ENCODE measurements at regions not wholly inside any gene's neighbourhood (a gene's known extent, or its start where the extent isn't known, plus 50 kb on each side); places are given as distances from the start of the nearest gene placed in this dataset.

DNA sequence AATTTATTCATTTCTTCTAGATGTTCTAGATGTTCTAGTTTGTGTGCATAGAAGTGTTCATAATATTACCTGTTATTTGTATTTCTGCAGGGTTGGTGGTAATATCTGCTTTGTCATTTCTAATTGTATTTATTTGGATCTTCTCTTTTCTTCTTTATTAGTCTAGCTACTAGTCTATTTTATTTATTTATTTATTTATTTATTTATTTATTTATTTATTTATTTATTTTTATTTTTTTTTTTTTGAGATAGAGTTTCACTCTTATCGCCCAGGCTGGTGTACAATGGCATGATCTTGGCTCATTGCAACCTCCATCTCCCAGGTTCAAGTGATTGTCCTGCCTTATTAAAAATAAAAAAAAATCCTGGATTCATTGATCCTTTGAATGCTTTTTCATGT is 114.8 kb upstream of the THSD7A start:
- TF ChIP-seq, protein P1, sequence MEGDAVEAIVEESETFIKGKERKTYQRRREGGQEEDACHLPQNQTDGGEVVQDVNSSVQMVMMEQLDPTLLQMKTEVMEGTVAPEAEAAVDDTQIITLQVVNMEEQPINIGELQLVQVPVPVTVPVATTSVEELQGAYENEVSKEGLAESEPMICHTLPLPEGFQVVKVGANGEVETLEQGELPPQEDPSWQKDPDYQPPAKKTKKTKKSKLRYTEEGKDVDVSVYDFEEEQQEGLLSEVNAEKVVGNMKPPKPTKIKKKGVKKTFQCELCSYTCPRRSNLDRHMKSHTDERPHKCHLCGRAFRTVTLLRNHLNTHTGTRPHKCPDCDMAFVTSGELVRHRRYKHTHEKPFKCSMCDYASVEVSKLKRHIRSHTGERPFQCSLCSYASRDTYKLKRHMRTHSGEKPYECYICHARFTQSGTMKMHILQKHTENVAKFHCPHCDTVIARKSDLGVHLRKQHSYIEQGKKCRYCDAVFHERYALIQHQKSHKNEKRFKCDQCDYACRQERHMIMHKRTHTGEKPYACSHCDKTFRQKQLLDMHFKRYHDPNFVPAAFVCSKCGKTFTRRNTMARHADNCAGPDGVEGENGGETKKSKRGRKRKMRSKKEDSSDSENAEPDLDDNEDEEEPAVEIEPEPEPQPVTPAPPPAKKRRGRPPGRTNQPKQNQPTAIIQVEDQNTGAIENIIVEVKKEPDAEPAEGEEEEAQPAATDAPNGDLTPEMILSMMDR (IDR thresholded peaks at IDR 0.05): no peak
- Histone ChIP-seq H3K36me3 (ENCODE audit: insufficient read depth in 1 of 2, low read depth in 1 of 2) (no peaks in the 10 kb centered on the region), H3K27me3 (ENCODE audit: insufficient read depth in 3 of 3, low read length in 2 of 3) (no peaks in the 10 kb centered on the region), H3K4me3 (no peak overlapping the region), H3K4me1 (no peaks in the 10 kb centered on the region), H3K9me3 (peaks cover 22% of the 10 kb centered on the region), H3K27ac (no peak overlapping the region)
- 91 to 98% (median 96%) methylated on average over 1 of the region's 1 CpG for WGBS, 3 donors
- intact Hi-C loops (cut with DNase I): no loop called here
- no peak for ATAC-seq
- no peak for DNase-seq

DNA sequence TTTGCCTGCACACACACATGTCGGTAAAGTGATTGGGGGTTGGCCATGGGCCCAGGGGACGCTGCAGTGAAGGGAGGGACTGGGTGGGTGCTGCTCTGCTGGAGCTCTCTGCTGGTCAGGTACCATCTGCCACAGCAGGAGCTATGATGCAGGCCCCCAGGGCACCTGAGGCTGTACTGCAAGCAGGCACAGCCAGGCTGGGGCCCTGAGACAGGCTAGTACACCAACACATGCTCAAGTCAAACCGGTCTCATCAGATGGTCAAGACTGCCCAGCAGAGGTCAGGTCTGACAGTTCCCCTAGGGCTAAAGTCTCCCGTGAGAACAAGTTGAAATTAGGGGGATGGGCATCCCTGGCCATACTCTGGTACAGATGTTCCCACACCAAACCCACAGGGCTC is 118.3 kb upstream of the THSD7A start:
- Histone ChIP-seq H3K4me3 (no peak overlapping the region), H3K27me3 (ENCODE audit: insufficient read depth in 3 of 3, low read length in 2 of 3) (no peaks in the 10 kb centered on the region), H3K9me3 (peaks cover 6% of the 10 kb centered on the region), H3K27ac (no peak overlapping the region), H3K36me3 (ENCODE audit: insufficient read depth in 1 of 2, low read depth in 1 of 2) (no peaks in the 10 kb centered on the region), H3K4me1 (no peaks in the 10 kb centered on the region)
- DNase-seq (no peak), ATAC-seq (no peak)
- TF ChIP-seq, protein P1 (IDR thresholded peaks at IDR 0.05): no peak
- intact Hi-C loops (cut with DNase I): no loop called here
- WGBS, 3 donors: 84 to 90% (median 87%) methylated on average over 4 of the region's 4 CpGs

DNA sequence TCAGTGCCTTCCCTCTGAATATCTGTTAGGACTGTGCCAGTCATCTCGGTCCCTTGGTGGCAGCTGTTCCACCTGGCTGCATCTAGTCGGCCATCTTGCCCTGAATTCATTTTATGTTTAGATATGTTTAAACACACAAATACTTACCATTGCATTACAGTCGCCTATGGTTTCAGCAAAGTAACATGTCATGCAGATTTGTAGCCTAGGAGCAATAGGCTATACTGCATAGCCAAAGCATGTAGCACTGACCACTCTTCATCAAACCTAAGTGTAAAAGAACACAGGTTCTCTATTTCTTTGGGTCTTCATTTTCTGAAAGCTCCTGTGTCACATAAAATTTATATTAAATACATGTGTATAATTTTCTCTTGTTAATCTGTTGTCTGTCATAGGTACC is 118.9 kb upstream of the THSD7A start:
- TF ChIP-seq, protein P1 (IDR thresholded peaks at IDR 0.05): no peak
- no peak overlapping the region for H3K4me3 ChIP-seq
- H3K36me3 ChIP-seq (ENCODE audit: insufficient read depth in 1 of 2, low read depth in 1 of 2): no peaks in the 10 kb centered on the region
- no peaks in the 10 kb centered on the region for H3K9me3 ChIP-seq
- 86 to 91% (median 90%) methylated on average over 3 of the region's 3 CpGs for WGBS, 3 donors
- ATAC-seq: no peak
- H3K27ac ChIP-seq: no peak overlapping the region
- intact Hi-C loops (cut with DNase I): no loop called here
- DNase-seq: no peak
- no peaks in the 10 kb centered on the region for H3K4me1 ChIP-seq
- no peaks in the 10 kb centered on the region for H3K27me3 ChIP-seq (ENCODE audit: insufficient read depth in 3 of 3, low read length in 2 of 3)

DNA sequence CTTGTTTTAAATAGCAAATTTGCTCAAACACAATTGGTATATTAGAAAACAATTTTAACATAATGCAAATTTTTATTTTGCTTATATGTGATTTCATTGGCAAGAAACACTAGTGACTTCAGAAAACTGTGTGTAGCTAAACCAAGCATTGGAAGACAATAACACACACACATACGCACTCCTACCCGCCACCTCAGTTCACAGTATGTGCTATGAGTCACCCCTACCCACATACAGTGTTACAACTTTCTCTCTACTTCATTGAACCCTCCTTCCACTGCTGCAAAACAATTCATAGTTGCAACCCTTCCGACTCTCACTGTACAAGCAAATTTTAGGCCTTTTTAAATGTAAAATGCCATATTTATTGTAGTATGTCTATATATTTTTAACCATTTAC is 119.9 kb upstream of the THSD7A start:
- ATAC-seq: no peak
- H3K36me3 ChIP-seq (ENCODE audit: insufficient read depth in 1 of 2, low read depth in 1 of 2): no peaks in the 10 kb centered on the region
- DNase-seq: no peak
- TF ChIP-seq, protein P1 (IDR thresholded peaks at IDR 0.05): no peak
- no peaks in the 10 kb centered on the region for H3K27me3 ChIP-seq (ENCODE audit: insufficient read depth in 3 of 3, low read length in 2 of 3)
- H3K4me1 ChIP-seq: no peaks in the 10 kb centered on the region
- H3K9me3 ChIP-seq: no peaks in the 10 kb centered on the region
- intact Hi-C loops (cut with DNase I): no loop called here
- WGBS, 3 donors: 82 to 90% (median 84%) methylated on average over 3 of the region's 3 CpGs
- H3K4me3 ChIP-seq: no peak overlapping the region
- H3K27ac ChIP-seq: no peak overlapping the region

DNA sequence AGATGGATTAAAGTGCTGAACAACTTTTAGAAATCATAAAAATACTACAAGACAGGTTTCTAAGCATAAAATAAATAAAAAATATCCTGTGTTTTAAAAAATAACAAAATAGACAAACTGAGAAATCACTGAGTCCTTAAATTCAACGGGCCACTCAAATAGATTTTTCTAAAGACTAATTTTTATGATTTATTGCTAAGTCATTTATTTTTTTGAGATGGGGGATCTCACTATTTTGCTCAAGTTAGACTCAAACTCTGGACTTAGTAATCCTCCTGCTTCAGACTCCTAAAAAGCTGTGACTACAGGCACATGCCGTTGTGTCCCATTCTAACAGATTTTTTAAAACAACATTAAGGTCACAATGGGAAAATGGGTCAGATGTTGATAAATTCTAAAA is 121.0 kb upstream of the THSD7A start:
- ATAC-seq: no peak
- 64 to 90% (median 87%) methylated on average over 2 of the region's 2 CpGs for WGBS, 3 donors

More for the DNA sequence above, 121.0 kb upstream of the THSD7A start:
- Histone ChIP-seq H3K4me1 (no peaks in the 10 kb centered on the region), H3K9me3 (no peaks in the 10 kb centered on the region), H3K27ac (no peak overlapping the region), H3K4me3 (no peak overlapping the region), H3K36me3 (ENCODE audit: insufficient read depth in 1 of 2, low read depth in 1 of 2) (no peaks in the 10 kb centered on the region), H3K27me3 (ENCODE audit: insufficient read depth in 3 of 3, low read length in 2 of 3) (no peaks in the 10 kb centered on the region)
- TF ChIP-seq, protein P1 (IDR thresholded peaks at IDR 0.05): no peak
- DNase-seq: no peak
- intact Hi-C loops (cut with DNase I): no loop called here

All from psoas muscle (tissue), 7 donors.